ENCODE measurements at regions not wholly inside any gene's neighbourhood (a gene's known extent, or its start where the extent isn't known, plus 50 kb on each side); places are given as distances from the start of the nearest gene placed in this dataset.

DNA sequence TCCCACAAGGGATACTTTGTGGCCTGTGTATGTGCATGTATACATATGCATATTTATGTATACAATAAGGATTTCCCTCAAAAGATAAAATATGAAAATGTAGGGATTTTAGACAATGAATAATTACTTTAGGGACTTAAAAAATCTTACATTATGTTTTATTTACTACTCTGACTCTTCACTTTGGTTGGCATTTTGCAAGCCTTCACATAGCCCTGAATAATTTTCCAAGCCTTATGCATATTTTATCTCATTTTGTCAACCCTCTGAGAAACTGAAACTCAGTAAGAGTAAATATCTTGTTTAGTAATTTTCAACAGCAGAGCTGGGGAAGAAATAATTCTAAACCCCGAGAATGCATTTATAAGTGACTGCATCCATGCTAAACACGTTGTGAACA, 153.0 kb upstream of the SLC24A2 start:
- TF ChIP-seq, protein P1, sequence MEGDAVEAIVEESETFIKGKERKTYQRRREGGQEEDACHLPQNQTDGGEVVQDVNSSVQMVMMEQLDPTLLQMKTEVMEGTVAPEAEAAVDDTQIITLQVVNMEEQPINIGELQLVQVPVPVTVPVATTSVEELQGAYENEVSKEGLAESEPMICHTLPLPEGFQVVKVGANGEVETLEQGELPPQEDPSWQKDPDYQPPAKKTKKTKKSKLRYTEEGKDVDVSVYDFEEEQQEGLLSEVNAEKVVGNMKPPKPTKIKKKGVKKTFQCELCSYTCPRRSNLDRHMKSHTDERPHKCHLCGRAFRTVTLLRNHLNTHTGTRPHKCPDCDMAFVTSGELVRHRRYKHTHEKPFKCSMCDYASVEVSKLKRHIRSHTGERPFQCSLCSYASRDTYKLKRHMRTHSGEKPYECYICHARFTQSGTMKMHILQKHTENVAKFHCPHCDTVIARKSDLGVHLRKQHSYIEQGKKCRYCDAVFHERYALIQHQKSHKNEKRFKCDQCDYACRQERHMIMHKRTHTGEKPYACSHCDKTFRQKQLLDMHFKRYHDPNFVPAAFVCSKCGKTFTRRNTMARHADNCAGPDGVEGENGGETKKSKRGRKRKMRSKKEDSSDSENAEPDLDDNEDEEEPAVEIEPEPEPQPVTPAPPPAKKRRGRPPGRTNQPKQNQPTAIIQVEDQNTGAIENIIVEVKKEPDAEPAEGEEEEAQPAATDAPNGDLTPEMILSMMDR (conservative IDR thresholded peaks at IDR 0.05; ENCODE audit: low read depth, low read length) = no peak
- no peak for TF ChIP-seq POLR2A (IDR thresholded peaks at IDR 0.05; ENCODE audit: low read depth, low read length)
- TF ChIP-seq RFX5 (IDR thresholded peaks at IDR 0.05; ENCODE audit: low read depth, low read length) = no peak
- TF ChIP-seq MAZ (IDR thresholded peaks at IDR 0.05; ENCODE audit: borderline replicate concordance, low read depth, low read length) = no peak
- TF ChIP-seq FOS (IDR thresholded peaks at IDR 0.05; ENCODE audit: low read depth, low read length) = no peak
- TF ChIP-seq RAD21 (IDR thresholded peaks at IDR 0.05; ENCODE audit: low read length) = no peak
- TF ChIP-seq CEBPB (IDR thresholded peaks at IDR 0.05; ENCODE audit: low read depth, low read length) = no peak
